ENCODE measurements at regions not wholly inside any gene's neighbourhood (a gene's known extent, or its start where the extent isn't known, plus 50 kb on each side); places are given as distances from the start of the nearest gene placed in this dataset.

- TF ChIP-seq CTCF (IDR thresholded peaks at IDR 0.05 in 8 of 11, conservative IDR thresholded peaks at IDR 0.05 in 3 of 11) (no peak), POLR2A (IDR thresholded peaks at IDR 0.05) (no peak)
Measured at GRCh38 chr12:127670796-127671195, 596.2 kb upstream of the TMEM132C start.
